ENCODE measurements at regions not wholly inside any gene's neighbourhood (a gene's known extent, or its start where the extent isn't known, plus 50 kb on each side); places are given as distances from the start of the nearest gene placed in this dataset.
"Not testable (repeated sequence)": the region's sequence is repeated elsewhere in the genome, so short reads cannot be mapped to it uniquely, and the experiment has no call there.

DNA sequence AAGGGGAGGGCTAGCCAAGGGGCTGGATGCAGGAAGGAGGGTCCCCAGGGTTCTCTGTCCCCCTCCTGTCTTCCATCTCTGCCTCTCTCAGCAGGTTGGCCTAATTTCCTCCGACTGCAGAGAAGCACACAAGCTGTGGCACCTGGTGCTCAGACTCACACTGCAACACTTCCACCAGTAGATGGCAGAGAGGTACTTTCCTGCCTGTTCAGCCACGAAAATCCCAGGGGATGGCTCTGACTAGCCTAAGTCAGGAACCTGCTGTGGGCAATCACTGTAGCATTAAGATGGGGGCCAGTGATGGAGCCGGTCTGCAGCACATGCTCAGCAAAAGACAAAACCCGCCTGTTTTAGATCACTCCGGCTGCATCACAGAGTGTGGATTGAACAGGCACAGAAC, 2721.7 kb upstream of the TPTE start:
- H3K4me1 ChIP-seq (ENCODE audit: control insufficient read depth in 2 of 3, insufficient read depth in 2 of 3, low read depth in 1 of 3, low read length in 3 of 3); intact Hi-C loops (cut with DNase I); H3K9me3 ChIP-seq (ENCODE audit: control insufficient read depth in 2 of 3, insufficient read depth in 1 of 3, low read length in 3 of 3); H3K27me3 ChIP-seq (ENCODE audit: control insufficient read depth, insufficient read depth, low read length); H3K27ac ChIP-seq (ENCODE audit: low read depth in 2 of 2, low read length in 2 of 2); H3K36me3 ChIP-seq (ENCODE audit: control insufficient read depth in 2 of 3, insufficient read depth in 3 of 3, low read length in 3 of 3); H3K4me3 ChIP-seq (ENCODE audit: low read length in 3 of 3); DNase-seq; H3K9ac ChIP-seq (ENCODE audit: low read length in 3 of 3); FAIRE-seq: not testable (repeated sequence)

DNA sequence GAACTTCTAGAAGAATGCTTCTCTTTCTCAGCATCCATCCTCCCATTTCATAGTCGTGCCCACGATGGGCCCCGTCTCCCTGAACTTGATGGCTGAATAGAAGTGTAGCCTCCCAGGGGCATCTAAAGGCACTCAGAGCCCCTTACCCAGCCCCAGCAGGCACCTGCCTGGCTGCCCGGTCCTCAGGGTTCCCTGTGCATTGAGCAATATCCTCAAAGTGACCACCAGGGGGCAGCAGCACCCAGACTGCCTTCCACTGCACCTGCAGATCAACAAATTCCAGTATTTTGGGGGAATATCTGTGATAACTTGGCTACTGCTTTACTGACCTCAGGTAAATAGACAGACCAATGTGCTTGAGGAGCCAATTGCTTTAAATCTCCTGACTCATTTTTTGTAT, 2707.9 kb upstream of the TPTE start:
- H3K4me3 ChIP-seq (ENCODE audit: low read length in 3 of 3); DNase-seq; FAIRE-seq; H3K36me3 ChIP-seq (ENCODE audit: control insufficient read depth in 2 of 3, insufficient read depth in 3 of 3, low read length in 3 of 3); H3K4me1 ChIP-seq (ENCODE audit: control insufficient read depth in 2 of 3, insufficient read depth in 2 of 3, low read depth in 1 of 3, low read length in 3 of 3); H3K9ac ChIP-seq (ENCODE audit: low read length in 3 of 3); H3K27ac ChIP-seq (ENCODE audit: low read depth in 2 of 2, low read length in 2 of 2); H3K9me3 ChIP-seq (ENCODE audit: control insufficient read depth in 2 of 3, insufficient read depth in 1 of 3, low read length in 3 of 3); intact Hi-C loops (cut with DNase I); H3K27me3 ChIP-seq (ENCODE audit: control insufficient read depth, insufficient read depth, low read length): not testable (repeated sequence)

DNA sequence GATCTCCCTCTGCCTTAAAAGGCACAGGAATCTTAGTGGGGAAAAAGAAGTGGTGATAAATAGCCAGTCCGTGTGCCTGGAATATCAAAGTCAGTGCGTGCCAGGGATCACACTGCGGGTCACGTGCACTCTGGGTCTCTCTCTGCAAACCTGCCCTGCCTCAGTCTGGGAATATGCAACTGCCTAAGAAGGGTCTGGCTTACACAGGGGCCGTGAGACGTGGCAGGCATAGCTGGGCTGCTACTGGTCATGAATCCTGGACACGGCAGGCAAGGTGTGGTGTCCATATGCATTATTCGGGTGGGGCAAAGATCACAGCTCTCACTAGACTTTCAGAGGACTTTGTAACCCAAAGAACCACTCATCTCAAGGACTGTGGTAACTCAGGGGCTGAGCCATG, 2704.4 kb upstream of the TPTE start:
- intact Hi-C loops (cut with DNase I); H3K27ac ChIP-seq (ENCODE audit: low read depth in 2 of 2, low read length in 2 of 2); H3K4me3 ChIP-seq (ENCODE audit: low read length in 3 of 3); H3K4me1 ChIP-seq (ENCODE audit: control insufficient read depth in 2 of 3, insufficient read depth in 2 of 3, low read depth in 1 of 3, low read length in 3 of 3); H3K36me3 ChIP-seq (ENCODE audit: control insufficient read depth in 2 of 3, insufficient read depth in 3 of 3, low read length in 3 of 3); FAIRE-seq; H3K27me3 ChIP-seq (ENCODE audit: control insufficient read depth, insufficient read depth, low read length); DNase-seq; H3K9me3 ChIP-seq (ENCODE audit: control insufficient read depth in 2 of 3, insufficient read depth in 1 of 3, low read length in 3 of 3); H3K9ac ChIP-seq (ENCODE audit: low read length in 3 of 3): not testable (repeated sequence)

DNA sequence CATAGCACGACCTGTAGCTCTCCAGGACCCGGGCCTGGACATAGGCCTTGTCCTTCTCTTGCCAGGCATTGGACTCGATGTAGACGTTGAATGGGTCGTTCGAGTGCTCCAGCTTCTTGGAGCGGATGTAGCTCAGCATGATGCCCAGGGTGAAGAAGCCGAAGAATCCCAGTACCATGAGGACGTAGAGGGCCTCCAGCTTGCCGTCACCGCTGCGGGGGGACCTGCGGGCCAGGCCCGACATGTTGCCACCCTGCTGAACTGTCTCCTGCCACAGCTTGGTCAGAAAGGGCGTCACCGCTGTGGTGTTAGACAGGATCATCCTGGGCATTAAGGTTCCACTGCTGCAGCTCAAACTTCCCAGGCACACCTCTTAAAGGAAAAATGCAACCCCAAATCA, 2702.1 kb upstream of the TPTE start:
- DNase-seq; H3K9me3 ChIP-seq (ENCODE audit: control insufficient read depth in 2 of 3, insufficient read depth in 1 of 3, low read length in 3 of 3); H3K36me3 ChIP-seq (ENCODE audit: control insufficient read depth in 2 of 3, insufficient read depth in 3 of 3, low read length in 3 of 3); H3K27ac ChIP-seq (ENCODE audit: low read depth in 2 of 2, low read length in 2 of 2); FAIRE-seq; intact Hi-C loops (cut with DNase I); H3K9ac ChIP-seq (ENCODE audit: low read length in 3 of 3); H3K4me1 ChIP-seq (ENCODE audit: control insufficient read depth in 2 of 3, insufficient read depth in 2 of 3, low read depth in 1 of 3, low read length in 3 of 3); H3K27me3 ChIP-seq (ENCODE audit: control insufficient read depth, insufficient read depth, low read length); H3K4me3 ChIP-seq (ENCODE audit: low read length in 3 of 3): not testable (repeated sequence)

DNA sequence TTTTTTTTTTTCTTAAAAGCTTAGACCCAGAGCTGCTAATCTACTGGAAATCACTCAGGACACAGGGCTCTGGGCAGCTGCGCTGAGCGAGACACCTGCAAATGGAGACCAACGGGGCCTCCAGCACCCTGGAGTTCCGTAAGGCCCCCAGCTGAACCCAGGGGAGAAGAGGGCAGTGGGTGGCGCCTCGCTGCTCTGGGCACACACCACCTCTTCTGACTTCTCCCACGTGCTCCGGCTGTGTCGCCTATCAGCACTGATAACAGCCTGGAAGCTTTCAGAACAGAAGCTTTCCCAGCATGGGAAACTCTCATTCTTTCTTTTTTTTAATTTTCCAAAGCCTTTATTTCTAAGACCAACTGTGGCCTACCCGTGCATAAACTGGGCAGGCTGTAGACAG, 2695.8 kb upstream of the TPTE start:
- H3K4me3 ChIP-seq (ENCODE audit: low read length in 3 of 3); H3K27me3 ChIP-seq (ENCODE audit: control insufficient read depth, insufficient read depth, low read length); intact Hi-C loops (cut with DNase I); DNase-seq; FAIRE-seq; H3K36me3 ChIP-seq (ENCODE audit: control insufficient read depth in 2 of 3, insufficient read depth in 3 of 3, low read length in 3 of 3); H3K4me1 ChIP-seq (ENCODE audit: control insufficient read depth in 2 of 3, insufficient read depth in 2 of 3, low read depth in 1 of 3, low read length in 3 of 3); H3K9ac ChIP-seq (ENCODE audit: low read length in 3 of 3); H3K27ac ChIP-seq (ENCODE audit: low read depth in 2 of 2, low read length in 2 of 2); H3K9me3 ChIP-seq (ENCODE audit: control insufficient read depth in 2 of 3, insufficient read depth in 1 of 3, low read length in 3 of 3): not testable (repeated sequence)

DNA sequence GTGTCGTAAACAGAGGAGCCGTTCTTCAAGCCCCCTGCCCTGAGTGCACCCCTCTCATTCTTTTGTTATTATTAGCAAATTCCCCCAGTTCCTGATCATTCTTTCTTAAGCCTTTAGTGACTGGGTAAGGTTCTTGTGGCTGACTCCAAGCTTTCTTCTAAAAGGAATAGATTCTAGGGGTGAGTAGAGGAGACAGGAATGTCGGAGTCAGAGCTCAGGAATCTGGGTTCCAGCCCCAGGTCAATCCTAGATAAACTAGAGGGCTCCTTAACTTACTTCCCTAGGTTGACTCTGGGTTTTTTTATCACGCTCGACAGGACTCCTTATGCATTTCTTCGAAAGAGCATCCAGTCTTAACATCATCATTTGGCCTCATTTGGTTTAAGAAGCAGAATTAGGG, 2695.2 kb upstream of the TPTE start:
- DNase-seq; FAIRE-seq; H3K4me3 ChIP-seq (ENCODE audit: low read length in 3 of 3); H3K27me3 ChIP-seq (ENCODE audit: control insufficient read depth, insufficient read depth, low read length); H3K36me3 ChIP-seq (ENCODE audit: control insufficient read depth in 2 of 3, insufficient read depth in 3 of 3, low read length in 3 of 3); H3K27ac ChIP-seq (ENCODE audit: low read depth in 2 of 2, low read length in 2 of 2); H3K9me3 ChIP-seq (ENCODE audit: control insufficient read depth in 2 of 3, insufficient read depth in 1 of 3, low read length in 3 of 3); H3K4me1 ChIP-seq (ENCODE audit: control insufficient read depth in 2 of 3, insufficient read depth in 2 of 3, low read depth in 1 of 3, low read length in 3 of 3); intact Hi-C loops (cut with DNase I); H3K9ac ChIP-seq (ENCODE audit: low read length in 3 of 3): not testable (repeated sequence)

DNA sequence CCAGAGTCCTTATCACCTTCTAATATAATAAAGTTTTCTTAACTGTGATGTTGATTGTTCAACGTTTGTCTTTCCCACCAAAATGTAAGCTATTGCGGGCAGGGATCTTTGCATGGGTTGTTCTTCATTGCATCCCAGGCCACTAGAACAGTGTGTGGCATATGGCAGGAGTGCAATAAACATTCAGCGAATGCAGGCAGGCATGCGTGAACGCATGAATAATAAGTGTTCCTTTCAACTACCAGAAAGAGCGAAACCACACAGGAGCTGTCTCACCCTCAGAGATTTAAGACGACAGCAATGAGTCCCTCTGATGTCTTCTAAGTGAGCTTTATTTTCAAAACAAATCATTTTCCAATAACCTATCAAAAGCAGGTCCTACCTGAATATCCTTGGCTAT, 2693.1 kb upstream of the TPTE start:
- H3K36me3 ChIP-seq (ENCODE audit: control insufficient read depth in 2 of 3, insufficient read depth in 3 of 3, low read length in 3 of 3); DNase-seq; H3K4me1 ChIP-seq (ENCODE audit: control insufficient read depth in 2 of 3, insufficient read depth in 2 of 3, low read depth in 1 of 3, low read length in 3 of 3); intact Hi-C loops (cut with DNase I); FAIRE-seq; H3K4me3 ChIP-seq (ENCODE audit: low read length in 3 of 3); H3K27me3 ChIP-seq (ENCODE audit: control insufficient read depth, insufficient read depth, low read length); H3K9ac ChIP-seq (ENCODE audit: low read length in 3 of 3); H3K9me3 ChIP-seq (ENCODE audit: control insufficient read depth in 2 of 3, insufficient read depth in 1 of 3, low read length in 3 of 3); H3K27ac ChIP-seq (ENCODE audit: low read depth in 2 of 2, low read length in 2 of 2): not testable (repeated sequence)

DNA sequence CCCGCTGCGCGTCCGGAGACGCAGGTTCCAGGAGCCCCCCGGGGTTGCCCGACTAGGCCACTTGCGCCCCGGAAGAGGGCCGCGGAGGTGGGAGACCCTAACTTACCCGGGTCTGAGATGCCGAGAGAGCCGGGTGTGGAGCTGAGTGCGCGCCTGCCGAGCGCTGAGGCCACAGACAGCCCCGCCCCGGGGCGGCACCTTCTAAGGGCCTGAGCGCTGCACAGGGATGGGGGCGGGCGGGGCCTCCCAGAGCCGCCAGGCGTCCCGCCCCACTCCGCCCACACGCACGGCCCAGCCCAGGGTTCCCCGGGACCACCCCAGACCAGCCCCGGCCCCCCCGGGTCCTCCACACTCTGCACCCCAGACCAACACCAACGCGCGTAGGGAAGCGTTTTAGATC, 2692.0 kb upstream of the TPTE start:
- H3K27me3 ChIP-seq (ENCODE audit: control insufficient read depth, insufficient read depth, low read length); intact Hi-C loops (cut with DNase I); H3K9me3 ChIP-seq (ENCODE audit: control insufficient read depth in 2 of 3, insufficient read depth in 1 of 3, low read length in 3 of 3); H3K27ac ChIP-seq (ENCODE audit: low read depth in 2 of 2, low read length in 2 of 2); H3K36me3 ChIP-seq (ENCODE audit: control insufficient read depth in 2 of 3, insufficient read depth in 3 of 3, low read length in 3 of 3); H3K4me3 ChIP-seq (ENCODE audit: low read length in 3 of 3); H3K9ac ChIP-seq (ENCODE audit: low read length in 3 of 3); FAIRE-seq; H3K4me1 ChIP-seq (ENCODE audit: control insufficient read depth in 2 of 3, insufficient read depth in 2 of 3, low read depth in 1 of 3, low read length in 3 of 3); DNase-seq: not testable (repeated sequence)

DNA sequence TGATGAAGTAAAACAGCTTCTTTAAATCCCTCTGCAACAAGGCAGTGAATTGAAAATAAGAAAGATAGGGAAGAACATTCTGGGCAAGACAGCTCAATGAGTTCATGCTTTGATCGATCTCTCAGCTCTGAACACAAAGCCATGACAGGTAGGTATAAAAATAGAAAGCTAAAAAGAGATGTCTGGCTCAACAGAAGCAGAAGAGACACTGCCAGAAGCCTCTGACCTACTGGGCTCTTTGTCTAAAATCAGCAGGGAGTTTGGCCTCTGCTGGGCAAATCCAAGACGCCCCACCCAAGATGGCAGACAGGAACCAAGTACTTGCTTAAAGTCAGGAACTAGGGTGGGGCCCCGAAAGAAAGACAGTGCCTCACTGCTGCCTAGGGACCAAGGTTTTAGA, 2684.1 kb upstream of the TPTE start:
- H3K36me3 ChIP-seq (ENCODE audit: control insufficient read depth in 2 of 3, insufficient read depth in 3 of 3, low read length in 3 of 3); H3K4me3 ChIP-seq (ENCODE audit: low read length in 3 of 3); H3K27me3 ChIP-seq (ENCODE audit: control insufficient read depth, insufficient read depth, low read length); FAIRE-seq; DNase-seq; H3K9ac ChIP-seq (ENCODE audit: low read length in 3 of 3); H3K27ac ChIP-seq (ENCODE audit: low read depth in 2 of 2, low read length in 2 of 2); intact Hi-C loops (cut with DNase I); H3K4me1 ChIP-seq (ENCODE audit: control insufficient read depth in 2 of 3, insufficient read depth in 2 of 3, low read depth in 1 of 3, low read length in 3 of 3); H3K9me3 ChIP-seq (ENCODE audit: control insufficient read depth in 2 of 3, insufficient read depth in 1 of 3, low read length in 3 of 3): not testable (repeated sequence)

Data from kidney (tissue), 10 donors.